Thoracic aorta (tissue), 2 donors: ENCODE measurements at regions not wholly inside any gene's neighbourhood (a gene's known extent, or its start where the extent isn't known, plus 50 kb on each side); places are given as distances from the start of the nearest gene placed in this dataset.

Experiments
- ATAC-seq: fragments of 150-250 bp; one replicate; pipeline ENCODE4 v1.8.0; 2017; ENCODE audit warnings: low read depth; ENCODE audit not compliant: insufficient number of reproducible peaks, low FRiP score
- DNase-seq: peaks from one replicate; pipeline ENCODE4 v3.0.0-alpha.2; 2020; ENCODE audit warnings: low spot score
- H3K27ac ChIP-seq, 2 donors: fragments of 200-600 bp; sonication (generic); 1 replicate in 1 of 2; 2 replicates in 1 of 2; pipeline ENCODE4 v1.5.1; 2016; ENCODE audit warnings: mild to moderate bottlenecking in 2 of 2, moderate library complexity in 2 of 2
- H3K27me3 ChIP-seq: fragments of 200-600 bp; sonication (generic); replicated peaks from 2 replicates; pipeline ENCODE4 v1.6.0; 2016; ENCODE audit warnings: mild to moderate bottlenecking; ENCODE audit not compliant: insufficient read depth
- H3K36me3 ChIP-seq: fragments of 200-600 bp; sonication (generic); one replicate; pipeline ENCODE4 v1.5.1; 2016
- H3K4me1 ChIP-seq, 2 donors: fragments of 200-600 bp; sonication (generic); 1 replicate in 1 of 2; 2 replicates in 1 of 2; pipeline versions ENCODE4 v1.5.1 to v1.6.0; 2016; ENCODE audit warnings: low read depth in 2 of 2, mild to moderate bottlenecking in 1 of 2; ENCODE audit not compliant: control insufficient read depth in 1 of 2
- H3K4me3 ChIP-seq: fragments of 200-600 bp; sonication (generic); 2 replicates; pipeline ENCODE4 v1.5.1; 2016; ENCODE audit warnings: mild to moderate bottlenecking
- H3K9me3 ChIP-seq: fragments of 200-600 bp; sonication (generic); 2 replicates; pipeline ENCODE4 v1.5.1; 2016
- CTCF ChIP-seq: fragments of 200-600 bp; sonication (generic); IDR thresholded peaks from one replicate; pipeline ENCODE4 v1.5.1; 2019; ENCODE audit warnings: antibody characterized with exemption

- no peak for ATAC-seq
- DNase-seq: no peak
- H3K4me1 ChIP-seq: no peaks in the 10 kb centered on the region
- no peaks in the 10 kb centered on the region for H3K27me3 ChIP-seq
- no peak for TF ChIP-seq CTCF
- H3K4me3 ChIP-seq: no peak overlapping the region
- no peak overlapping the region for H3K27ac ChIP-seq
- no peaks in the 10 kb centered on the region for H3K9me3 ChIP-seq
- H3K36me3 ChIP-seq: no peaks in the 10 kb centered on the region
These were observed 243.0 kb upstream of the FZD8 start for GRCh38 chr10:35885076-35885475.

DNA sequence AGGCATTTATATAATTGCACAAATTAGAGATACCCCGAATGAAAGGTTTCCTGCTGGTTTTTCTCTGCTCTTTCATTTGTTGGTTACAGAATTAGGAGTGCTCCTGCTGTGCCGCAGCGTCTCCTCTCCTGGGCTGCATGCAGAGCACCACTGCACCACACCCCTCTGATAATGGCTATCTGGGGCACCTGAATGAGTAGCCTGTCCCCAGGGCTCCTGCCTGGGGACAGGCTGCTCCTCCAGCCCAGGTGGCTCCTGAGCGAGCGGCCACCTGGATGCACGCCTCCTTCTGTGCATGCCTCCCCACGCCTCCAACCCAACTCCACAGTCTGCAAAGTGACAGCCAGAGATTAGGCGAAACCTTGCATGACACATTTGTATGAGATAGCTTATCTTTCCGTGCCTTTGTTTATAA is 242.6 kb upstream of the FZD8 start:
- DNase-seq (no peak), ATAC-seq (no peak)
- TF ChIP-seq CTCF: no peak

DNA sequence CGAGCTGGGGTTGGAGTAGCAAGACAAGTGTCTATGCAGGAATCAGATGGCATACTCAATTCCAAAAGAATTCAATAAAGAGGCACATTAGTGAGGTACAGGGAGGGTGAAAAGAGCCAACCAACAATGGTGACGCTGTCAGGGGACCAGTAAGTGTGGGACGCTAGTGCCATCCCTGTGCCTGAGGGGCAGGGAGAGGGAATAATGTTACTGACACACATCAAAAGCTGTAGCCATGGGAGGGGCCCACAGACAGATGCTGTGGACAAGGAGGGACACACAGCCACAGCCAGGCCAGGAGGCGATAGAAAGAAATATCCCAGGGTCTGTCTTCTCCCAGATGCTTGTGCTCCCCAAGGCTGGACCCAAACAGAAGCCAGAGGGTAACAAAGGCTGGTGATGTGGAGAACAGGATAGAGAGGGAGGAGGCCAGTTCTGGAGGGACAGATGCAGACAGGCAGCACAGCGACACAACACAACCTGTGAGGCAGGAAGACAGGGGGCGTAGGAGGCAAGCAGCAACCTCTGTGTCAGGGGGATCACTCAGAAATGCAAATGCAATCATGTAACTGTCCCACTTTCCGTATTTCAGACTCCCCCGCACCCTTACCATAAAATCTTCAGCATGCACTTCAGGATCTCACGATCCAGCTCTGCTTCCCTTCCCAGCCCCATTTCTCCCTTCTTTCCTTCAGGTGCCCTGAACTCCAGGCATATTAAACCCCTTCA is 240.5 kb upstream of the FZD8 start:
- no peak for TF ChIP-seq CTCF
- ATAC-seq: no peak
- Histone ChIP-seq H3K27ac (no peak overlapping the region), H3K4me3 (no peak overlapping the region), H3K4me1 (no peaks in the 10 kb centered on the region), H3K9me3 (no peaks in the 10 kb centered on the region), H3K36me3 (no peaks in the 10 kb centered on the region), H3K27me3 (no peaks in the 10 kb centered on the region)
- no peak for DNase-seq

More for the DNA sequence above, 242.6 kb upstream of the FZD8 start:
- Histone ChIP-seq H3K27me3 (no peaks in the 10 kb centered on the region), H3K27ac (no peak overlapping the region), H3K36me3 (no peaks in the 10 kb centered on the region), H3K4me3 (no peak overlapping the region), H3K9me3 (no peaks in the 10 kb centered on the region), H3K4me1 (no peaks in the 10 kb centered on the region)

- no peak overlapping the region for H3K27ac ChIP-seq
- H3K36me3 ChIP-seq: no peaks in the 10 kb centered on the region
- H3K4me1 ChIP-seq: no peaks in the 10 kb centered on the region
- H3K4me3 ChIP-seq: no peak overlapping the region
- DNase-seq: no peak
- H3K9me3 ChIP-seq: no peaks in the 10 kb centered on the region
- H3K27me3 ChIP-seq: no peaks in the 10 kb centered on the region
- TF ChIP-seq CTCF: no peak
- ATAC-seq: no peak
These were observed 239.2 kb upstream of the FZD8 start for GRCh38 chr10:35881320-35881719.

GRCh38 chr10:35876248-35876647 is 234.2 kb upstream of the FZD8 start:
- DNase-seq (no peak), ATAC-seq (no peak)
- Histone ChIP-seq H3K9me3 (no peaks in the 10 kb centered on the region), H3K36me3 (no peaks in the 10 kb centered on the region), H3K27me3 (no peaks in the 10 kb centered on the region), H3K27ac (no peak overlapping the region), H3K4me3 (no peak overlapping the region), H3K4me1 (peaks cover 0 to 15% of the 10 kb centered on the region in 2 donors)
- TF ChIP-seq CTCF: no peak
